Esophagus muscularis mucosa (tissue), 4 donors: ENCODE measurements at regions not wholly inside any gene's neighbourhood (a gene's known extent, or its start where the extent isn't known, plus 50 kb on each side); places are given as distances from the start of the nearest gene placed in this dataset.

ENCODE experiments used
- DNase-seq: peaks from one replicate; pipeline ENCODE4 v3.0.0-alpha.2; 2017; ENCODE audit errors: extremely low spot score
- H3K27ac ChIP-seq, 4 donors: fragments of 200-600 bp; sonication (generic); replicated peaks in 1 of 4; 1 replicate in 3 of 4; 2 replicates in 1 of 4; pipeline ENCODE4 v1.5.1; 2016 to 2019; ENCODE audit warnings: mild to moderate bottlenecking in 1 of 4
- H3K27me3 ChIP-seq, 4 donors: fragments of 200-600 bp; sonication (generic); one replicate each; pipeline versions ENCODE4 v1.5.1 to v1.6.0; 2016 to 2019
- H3K36me3 ChIP-seq, 4 donors: fragments of 200-600 bp; sonication (generic); one replicate each; pipeline ENCODE4 v1.5.1; 2016 to 2019
- H3K4me1 ChIP-seq, 4 donors: fragments of 200-600 bp; sonication (generic); one replicate each; pipeline ENCODE4 v1.5.1; 2016 to 2019
- H3K4me3 ChIP-seq, 4 donors: fragments of 200-600 bp; sonication (generic); 1 replicate in 2 of 4; 2 replicates in 2 of 4; pipeline ENCODE4 v1.5.1; 2016 to 2019; ENCODE audit warnings: mild to moderate bottlenecking in 4 of 4, moderate library complexity in 1 of 4
- H3K9me3 ChIP-seq, 4 donors: fragments of 200-600 bp; sonication (generic); 1 replicate in 3 of 4; 2 replicates in 1 of 4; pipeline ENCODE4 v1.5.1; 2016 to 2019
- CTCF ChIP-seq, 3 experiments: fragments of 200-600 bp in 2 of 3; fragments of 450-650 bp in 1 of 3; sonication (generic) in 2 of 3; IDR thresholded peaks; one replicate each; pipeline ENCODE4 v1.5.1; 2017 to 2019; ENCODE audit warnings: antibody characterized with exemption in 3 of 3, mild to moderate bottlenecking in 2 of 3, moderate library complexity in 1 of 3
- EP300 ChIP-seq: sonication (generic); formaldehyde crosslinking; IDR thresholded peaks from one replicate; pipeline ENCODE4 v1.6.1; 2017; ENCODE audit warnings: antibody characterized with exemption
- POLR2A ChIP-seq: fragments of 450-650 bp; IDR thresholded peaks from one replicate; pipeline ENCODE4 v1.6.1; 2017; ENCODE audit warnings: antibody characterized with exemption, moderate library complexity, mild to moderate bottlenecking, low read depth
- POLR2AphosphoS5 ChIP-seq, 2 donors: sonication (generic); formaldehyde crosslinking; IDR thresholded peaks; one replicate each; pipeline ENCODE4 v1.6.1; 2017; ENCODE audit warnings: antibody characterized with exemption in 2 of 2
- WGBS: methylation state at CpG from one replicate; pipeline ENCODE4 v1.1.5; 2018; 5-methylcytosine and 5-hydroxymethylcytosine counted together
- intact Hi-C: fragments of 100-400 bp; cut with DNase I; formaldehyde crosslinking; loops from one replicate; pipeline ENCODE4 v1.15.1; 2023

- no peaks in the 10 kb centered on the region for H3K4me1 ChIP-seq
- no peak for DNase-seq
- no peak for TF ChIP-seq EP300
- TF ChIP-seq POLR2AphosphoS5 (IDR thresholded peaks at IDR 0.05) = no peak
- TF ChIP-seq POLR2A = no peak
- no peak for TF ChIP-seq CTCF (IDR thresholded peaks at IDR 0.05)
- H3K27ac ChIP-seq = no peak overlapping the region
- intact Hi-C loops = no loop called here
- H3K27me3 ChIP-seq = no peaks in the 10 kb centered on the region
- no peak overlapping the region for H3K4me3 ChIP-seq
- H3K36me3 ChIP-seq = no peaks in the 10 kb centered on the region
- H3K9me3 ChIP-seq = no peaks in the 10 kb centered on the region
Observed at GRCh38 chr16:63629272-63629671, 1492.6 kb downstream of the CDH11 start.

GRCh38 chr16:63628812-63629211 lies 1493.1 kb downstream of the CDH11 start:
- no peak overlapping the region for H3K4me3 ChIP-seq
- no peaks in the 10 kb centered on the region for H3K4me1 ChIP-seq
- intact Hi-C loops = no loop called here
- H3K27ac ChIP-seq = no peak overlapping the region
- no peak for DNase-seq
- no peaks in the 10 kb centered on the region for H3K27me3 ChIP-seq
- no peak for TF ChIP-seq CTCF (IDR thresholded peaks at IDR 0.05)
- no peak for TF ChIP-seq POLR2A
- no peak for TF ChIP-seq EP300
- TF ChIP-seq POLR2AphosphoS5 (IDR thresholded peaks at IDR 0.05) = no peak
- no peaks in the 10 kb centered on the region for H3K9me3 ChIP-seq
- no peaks in the 10 kb centered on the region for H3K36me3 ChIP-seq

GRCh38 chr16:63625126-63625525 lies 1496.7 kb downstream of the CDH11 start:
- intact Hi-C loops = no loop called here
- H3K27me3 ChIP-seq = no peaks in the 10 kb centered on the region
- TF ChIP-seq POLR2A (no peak), EP300 (no peak), POLR2AphosphoS5 (IDR thresholded peaks at IDR 0.05) (no peak), CTCF (IDR thresholded peaks at IDR 0.05) (no peak)
- H3K27ac ChIP-seq = no peak overlapping the region
- no peak overlapping the region for H3K4me3 ChIP-seq
- H3K36me3 ChIP-seq = no peaks in the 10 kb centered on the region
- WGBS = 47% methylated on average over 1 of the region's 1 CpG
- H3K4me1 ChIP-seq = no peaks in the 10 kb centered on the region
- no peak for DNase-seq
- no peaks in the 10 kb centered on the region for H3K9me3 ChIP-seq

- TF ChIP-seq POLR2A (no peak), EP300 (no peak), POLR2AphosphoS5 (IDR thresholded peaks at IDR 0.05) (no peak), CTCF (IDR thresholded peaks at IDR 0.05) (no peak)
- intact Hi-C loops = no loop called here
- H3K4me1 ChIP-seq = no peaks in the 10 kb centered on the region
- H3K9me3 ChIP-seq = no peaks in the 10 kb centered on the region
- H3K36me3 ChIP-seq = no peaks in the 10 kb centered on the region
- peaks cover 0 to under 1% (median 0%) of the 10 kb centered on the region in 4 donors for H3K27me3 ChIP-seq
- no peak overlapping the region for H3K4me3 ChIP-seq
- DNase-seq = no peak
- 81% methylated on average over 4 of the region's 4 CpGs for WGBS
- no peak overlapping the region for H3K27ac ChIP-seq
Observed at GRCh38 chr16:63623551-63624039, 1498.3 kb downstream of the CDH11 start.

GRCh38 chr16:63618896-63619485 lies 1502.9 kb downstream of the CDH11 start:
- intact Hi-C loops = no loop called here
- DNase-seq = no peak
- H3K27ac ChIP-seq = no peak overlapping the region
- H3K36me3 ChIP-seq = no peaks in the 10 kb centered on the region
- WGBS = 64% methylated on average over 3 of the region's 3 CpGs
- H3K4me1 ChIP-seq = peaks cover 0 to 5% (median 2%) of the 10 kb centered on the region in 4 donors
- H3K27me3 ChIP-seq = peaks cover 0 to 7% (median 0%) of the 10 kb centered on the region in 4 donors
- no peaks in the 10 kb centered on the region for H3K9me3 ChIP-seq
- TF ChIP-seq EP300 (no peak), POLR2A (no peak), POLR2AphosphoS5 (IDR thresholded peaks at IDR 0.05) (no peak), CTCF (IDR thresholded peaks at IDR 0.05) (no peak)
- H3K4me3 ChIP-seq = no peak overlapping the region
